CD4-positive, alpha-beta T cell treated with Interleukin-17A for 1 hour (primary cell): ENCODE measurements at regions not wholly inside any gene's neighbourhood (a gene's known extent, or its start where the extent isn't known, plus 50 kb on each side); places are given as distances from the start of the nearest gene placed in this dataset.
"Not testable (repeated sequence)": the region's sequence is repeated elsewhere in the genome, so short reads cannot be mapped to it uniquely, and the experiment has no call there.

Source experiments
- DNase-seq: peaks from one replicate; pipeline ENCODE4 v3.0.0-alpha.2; 2020

DNA sequence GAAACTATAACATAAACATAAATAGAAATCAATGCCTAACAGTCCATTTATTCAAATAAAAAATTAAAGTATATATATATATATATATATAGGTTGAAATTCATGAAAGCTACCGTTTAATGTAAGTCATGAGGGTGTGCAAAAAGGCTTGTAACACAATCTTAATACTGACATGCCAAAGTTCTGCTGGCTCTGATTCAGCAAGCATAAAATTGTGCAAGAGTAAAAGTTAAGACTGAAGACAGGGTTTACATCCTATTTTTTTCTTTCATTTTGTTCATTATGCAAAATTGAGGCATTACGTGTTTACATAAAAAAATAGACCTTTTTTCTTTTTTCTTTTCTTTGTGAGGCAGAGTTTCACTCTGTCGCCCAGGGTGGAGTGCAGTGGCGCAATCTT lies 984.2 kb downstream of the FSCB start:
- DNase-seq = no peak

DNA sequence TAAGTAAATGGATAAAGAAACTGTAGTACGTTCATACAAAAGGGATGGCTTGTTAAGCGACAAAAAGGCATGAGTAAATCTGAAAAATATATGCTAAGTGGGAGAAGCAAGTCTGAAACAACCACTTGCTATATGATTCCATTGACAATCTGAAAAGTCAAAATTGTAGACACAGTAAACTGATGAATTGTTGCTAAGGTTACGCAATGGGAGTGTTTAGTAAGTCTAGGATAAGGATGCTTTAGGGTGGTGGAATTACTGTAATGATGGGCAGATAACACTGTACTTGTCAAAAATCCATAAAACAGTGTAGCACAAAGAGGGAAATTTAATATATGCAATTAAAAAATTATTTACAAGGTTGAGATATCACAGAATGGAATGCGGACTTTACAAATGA lies 984.9 kb downstream of the FSCB start:
- no peak for DNase-seq

DNA sequence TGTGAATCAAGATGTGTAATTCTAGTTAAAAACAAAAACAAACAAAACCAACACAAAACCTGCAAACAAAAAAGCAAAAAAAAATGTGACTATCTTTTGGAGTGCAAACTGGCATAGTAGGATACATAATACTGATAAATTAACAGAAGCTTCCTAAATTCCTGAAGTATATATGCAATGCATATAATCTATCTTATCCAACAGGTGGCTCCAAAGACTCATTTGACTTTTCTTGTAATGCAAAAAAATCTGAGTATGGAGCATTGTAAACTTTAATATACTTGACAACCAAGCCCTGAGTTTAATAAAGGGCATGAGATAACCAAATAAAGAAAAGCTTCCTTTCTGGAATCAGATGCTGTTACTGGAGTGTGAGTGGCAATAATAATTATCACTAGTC lies 1003.6 kb downstream of the FSCB start:
- no peak for DNase-seq

DNA sequence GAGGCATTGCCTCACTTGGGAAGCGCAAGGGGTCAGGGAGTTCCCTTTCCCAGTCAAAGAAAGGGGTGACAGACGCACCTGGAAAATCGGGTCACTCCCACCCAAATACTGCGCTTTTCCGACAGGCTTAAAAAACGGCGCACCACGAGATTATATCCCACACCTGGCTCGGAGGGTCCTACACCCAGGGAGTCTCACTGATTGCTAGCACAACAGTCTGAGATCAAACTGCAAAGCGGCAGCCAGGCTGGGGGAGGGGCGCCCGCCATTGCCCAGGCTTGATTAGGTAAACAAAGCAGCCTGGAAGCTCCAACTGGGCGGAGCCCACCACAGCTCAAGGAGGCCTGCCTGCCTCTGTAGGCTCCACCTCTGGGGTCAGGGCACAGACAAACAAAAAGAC lies 1014.7 kb downstream of the FSCB start:
- DNase-seq = not testable (repeated sequence)

DNA sequence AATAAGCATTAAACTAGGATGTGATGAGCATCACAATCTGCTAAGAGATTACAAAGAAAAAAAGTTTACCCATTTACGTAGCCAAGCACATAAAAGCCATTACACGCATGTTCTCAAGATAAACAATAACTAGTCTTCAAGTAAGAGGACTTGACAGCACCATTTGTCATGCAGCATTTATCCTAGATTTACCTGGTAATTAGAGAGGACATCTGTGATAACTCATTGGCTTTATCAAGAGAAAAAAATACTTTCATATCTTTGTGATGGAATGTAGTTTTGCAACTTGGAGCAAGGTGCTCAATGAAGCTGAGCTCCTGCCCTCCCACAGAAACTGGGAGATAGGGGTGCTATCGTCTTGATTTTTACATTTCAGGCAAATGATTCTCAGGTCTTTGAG lies 1023.7 kb downstream of the FSCB start:
- DNase-seq = no peak

DNA sequence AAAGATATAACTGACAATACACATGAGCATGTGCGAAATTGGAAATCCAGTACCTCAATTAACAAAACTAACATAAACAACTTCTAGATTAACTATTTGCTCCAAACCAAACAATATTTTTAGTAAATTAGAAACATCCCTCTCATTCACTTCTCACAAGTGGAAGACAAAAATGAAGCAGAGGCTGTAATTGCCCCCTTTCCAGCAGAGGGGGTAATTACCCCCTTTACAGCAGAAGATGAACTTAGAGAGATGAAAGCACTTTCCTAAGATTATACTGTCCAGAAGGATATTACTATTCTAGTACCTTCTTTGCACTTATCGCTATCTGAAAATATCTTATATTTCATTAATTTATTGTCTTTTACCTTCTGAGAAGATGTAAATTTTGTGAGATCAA lies 1025.2 kb downstream of the FSCB start:
- no peak for DNase-seq

DNA sequence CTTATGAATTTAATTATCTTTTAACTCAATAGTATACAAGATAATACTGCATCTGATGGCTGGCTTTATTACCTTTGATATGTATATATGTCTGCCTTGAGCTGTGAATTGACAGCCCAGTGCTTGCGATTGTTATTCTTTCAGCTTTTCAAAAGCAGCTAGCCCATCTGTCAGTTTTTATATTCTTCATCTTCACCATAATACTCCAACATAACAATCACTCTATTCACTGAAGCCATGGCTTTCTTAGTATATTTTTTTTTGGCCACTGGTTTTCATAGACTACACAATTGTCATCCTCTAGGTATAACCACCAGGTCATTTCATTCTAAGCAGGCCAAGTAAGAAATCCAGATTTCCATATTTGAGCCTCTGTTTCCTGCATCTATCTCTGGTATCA lies 1026.1 kb downstream of the FSCB start:
- no peak for DNase-seq

DNA sequence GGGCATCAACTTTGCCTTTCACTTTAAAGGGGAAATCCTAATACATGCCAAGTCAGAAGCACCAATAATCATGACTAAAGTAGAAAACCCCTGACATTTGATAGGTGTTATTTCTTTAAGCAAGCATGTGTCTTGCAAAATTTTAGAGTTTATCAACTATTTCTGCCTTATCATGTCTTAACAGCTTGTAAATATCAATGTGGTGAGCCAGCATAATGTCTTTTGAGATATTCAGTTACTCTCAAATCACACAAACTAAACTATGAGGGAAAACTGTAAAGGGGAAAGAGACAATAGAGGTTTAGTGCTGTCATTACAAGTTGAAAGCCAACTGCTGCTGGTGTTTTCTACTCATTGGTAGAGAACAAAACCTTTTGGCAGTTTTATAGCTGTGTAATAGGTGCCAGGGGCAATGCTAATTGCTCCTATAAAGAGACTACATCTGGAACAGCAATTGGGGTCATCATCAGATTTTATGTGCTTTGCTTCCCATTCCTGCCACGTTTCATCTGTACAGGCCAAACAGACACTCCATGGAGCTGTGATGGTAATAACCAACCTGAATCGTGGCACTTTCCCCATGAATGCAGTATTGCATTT lies 1027.4 kb downstream of the FSCB start:
- no peak for DNase-seq

DNA sequence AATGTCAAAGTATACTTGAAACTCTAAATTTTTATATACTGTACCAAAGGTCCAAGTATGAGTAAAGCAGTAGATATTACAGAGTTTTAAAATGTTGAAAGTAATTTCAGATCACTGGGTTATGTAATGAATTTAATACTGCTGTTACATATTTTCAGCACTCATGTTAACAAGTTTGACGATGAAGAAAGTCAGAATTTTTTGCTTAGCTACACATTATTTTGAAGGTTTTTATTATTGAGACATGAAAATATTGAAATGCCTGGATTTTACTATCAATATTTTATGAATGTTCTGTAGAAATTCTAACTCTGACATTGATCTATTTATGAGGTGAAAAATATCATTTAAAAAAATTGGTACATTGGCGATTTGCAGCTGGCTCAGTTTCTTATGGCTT lies 1030.3 kb downstream of the FSCB start:
- no peak for DNase-seq

DNA sequence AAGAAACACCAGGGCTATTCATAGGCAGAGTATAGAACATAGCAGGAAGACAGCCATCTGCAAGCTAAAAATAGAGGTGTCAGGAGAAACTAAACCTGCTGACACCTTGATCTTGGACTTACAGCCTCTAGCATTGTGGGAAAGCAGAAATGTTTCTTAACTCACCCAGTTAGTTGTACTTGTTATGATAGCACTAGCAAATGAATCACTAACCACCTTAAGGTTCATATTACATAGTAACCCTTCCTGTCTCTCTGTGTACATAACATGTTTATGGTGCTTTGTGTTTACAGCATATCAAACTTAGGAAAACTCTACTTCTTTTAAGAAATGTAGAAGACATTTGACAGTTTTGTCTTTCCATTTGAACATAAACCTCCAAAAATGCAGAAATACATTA lies 1031.3 kb downstream of the FSCB start:
- no peak for DNase-seq

DNA sequence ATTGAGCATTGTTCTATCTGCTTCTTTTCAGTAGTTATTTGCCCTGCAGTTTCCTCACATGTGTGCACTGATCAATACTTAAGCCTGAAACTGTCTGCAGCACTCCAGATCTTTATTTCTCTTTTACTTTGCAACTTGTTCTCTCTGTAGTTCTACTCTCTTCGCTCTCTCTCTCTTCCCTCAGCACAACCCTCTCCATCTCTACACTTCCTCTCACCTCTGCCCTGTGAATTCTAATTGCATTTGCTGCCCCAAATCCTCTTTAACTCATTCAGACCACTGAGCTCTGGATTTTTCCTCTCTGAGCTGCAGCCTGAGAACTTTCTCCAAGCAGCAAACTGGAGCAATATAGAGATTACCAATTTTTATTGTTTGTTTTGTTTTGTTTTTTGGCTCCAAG lies 1035.5 kb downstream of the FSCB start:
- DNase-seq = no peak

DNA sequence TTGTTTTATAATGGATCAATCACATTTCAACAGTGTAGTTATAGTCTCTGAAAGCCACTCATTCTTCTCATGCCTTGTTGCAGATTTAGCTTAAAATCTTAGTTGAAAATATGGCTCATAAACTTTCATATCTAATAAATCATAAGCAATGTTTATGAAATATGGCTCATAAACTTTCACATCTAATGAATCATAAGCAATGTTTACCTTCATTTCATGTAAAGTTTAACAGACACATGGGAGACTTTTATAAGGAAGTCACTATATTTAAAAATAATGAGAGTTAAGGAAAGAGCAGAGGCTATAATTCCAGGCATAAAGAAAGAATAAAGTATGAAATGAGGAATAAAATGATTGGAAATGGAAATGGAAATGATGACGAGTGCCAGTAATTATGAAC lies 1042.1 kb downstream of the FSCB start:
- no peak for DNase-seq

DNA sequence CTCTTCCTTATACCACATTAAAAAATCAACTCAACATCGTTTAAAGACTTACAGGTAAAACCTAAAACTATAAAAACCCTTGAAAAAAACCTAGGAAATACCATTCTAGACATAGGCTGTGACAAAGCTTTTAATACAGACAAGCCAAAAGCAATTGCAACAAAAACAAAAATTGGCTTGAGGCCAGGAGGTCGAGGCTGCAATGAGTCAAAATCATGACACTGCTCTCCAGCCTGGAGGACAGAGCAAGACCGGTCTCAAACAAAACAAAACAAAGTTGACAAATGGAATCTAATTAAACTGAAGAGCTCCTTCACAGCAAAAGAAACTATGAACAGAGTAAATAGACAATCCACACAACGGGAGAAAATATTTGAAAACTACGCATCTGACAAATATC lies 1057.8 kb downstream of the FSCB start:
- DNase-seq = no peak

DNA sequence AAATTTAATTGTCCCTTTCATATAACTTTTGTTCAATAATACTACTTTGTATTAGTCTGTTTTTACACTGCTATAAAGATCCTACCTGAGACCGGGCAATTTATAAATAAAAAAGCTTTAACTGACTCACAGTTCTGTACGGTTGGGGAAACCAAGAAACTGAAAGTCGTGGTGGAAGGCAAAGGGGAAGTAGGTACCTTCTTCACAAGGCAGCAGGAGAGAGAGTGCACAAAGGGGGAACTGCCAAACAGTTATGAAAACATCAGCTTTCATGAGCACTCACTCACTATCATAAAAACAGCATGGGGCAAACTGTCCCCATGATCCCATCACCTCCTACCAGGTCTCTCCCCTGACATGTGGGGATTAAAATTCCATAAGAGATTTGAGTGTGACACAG lies 1069.0 kb downstream of the FSCB start:
- DNase-seq = no peak

DNA sequence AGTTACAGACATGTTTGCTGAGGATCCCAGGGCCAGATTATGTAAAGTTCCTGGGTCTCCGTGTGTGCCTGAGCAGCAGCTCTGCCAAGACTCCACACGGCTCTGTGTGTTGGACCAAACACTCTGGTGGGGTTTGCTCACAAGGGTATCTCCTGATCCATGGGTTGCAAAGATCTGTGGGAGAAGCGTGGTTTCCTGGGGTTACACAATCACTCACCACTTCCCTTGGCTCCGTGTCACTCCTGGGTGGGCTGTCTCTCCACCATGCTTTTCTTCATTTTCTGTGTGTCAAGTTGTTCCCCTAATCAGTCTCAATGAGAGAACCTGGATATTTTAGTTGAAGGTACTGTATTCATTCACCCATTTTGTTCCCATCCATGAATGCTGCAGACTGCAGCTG lies 1088.8 kb downstream of the FSCB start:
- no peak for DNase-seq

DNA sequence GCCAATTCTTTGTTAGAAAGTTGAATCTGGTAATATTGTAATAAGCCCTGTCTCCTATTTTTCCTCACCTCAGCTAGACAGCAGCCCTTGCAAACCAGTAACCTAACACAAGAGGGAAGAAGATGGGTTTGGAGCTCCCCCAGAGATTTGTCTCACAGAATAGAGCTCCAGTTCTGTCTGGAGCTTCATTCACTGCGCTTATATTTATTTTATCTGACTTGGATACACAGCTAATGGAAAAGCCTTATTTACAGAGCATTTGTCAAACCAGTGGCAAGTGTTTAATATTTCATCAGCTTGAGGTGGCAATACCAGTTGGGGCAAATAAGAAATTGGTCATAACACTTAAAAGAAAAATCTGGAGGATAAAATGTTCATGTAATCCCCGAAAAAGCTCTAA lies 1094.0 kb downstream of the FSCB start:
- DNase-seq = no peak

DNA sequence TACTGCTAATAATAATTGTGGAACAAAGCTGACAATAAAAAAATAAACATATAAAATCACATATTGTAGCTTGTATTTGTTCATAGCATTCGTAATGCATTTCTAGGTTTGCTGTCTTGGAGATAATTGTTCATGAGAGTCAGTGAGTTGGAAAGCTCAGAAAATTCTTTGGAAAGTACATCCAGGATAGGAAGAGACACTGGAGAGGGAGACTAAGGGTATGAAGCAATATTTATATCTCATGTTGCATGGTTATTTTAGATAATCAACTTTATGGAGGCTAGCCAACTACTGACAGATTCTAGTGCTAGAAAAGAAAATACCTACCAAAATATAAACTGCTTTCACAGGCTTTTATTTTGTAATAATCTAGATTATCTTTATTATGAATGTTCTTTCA lies 1095.2 kb downstream of the FSCB start:
- DNase-seq = no peak

DNA sequence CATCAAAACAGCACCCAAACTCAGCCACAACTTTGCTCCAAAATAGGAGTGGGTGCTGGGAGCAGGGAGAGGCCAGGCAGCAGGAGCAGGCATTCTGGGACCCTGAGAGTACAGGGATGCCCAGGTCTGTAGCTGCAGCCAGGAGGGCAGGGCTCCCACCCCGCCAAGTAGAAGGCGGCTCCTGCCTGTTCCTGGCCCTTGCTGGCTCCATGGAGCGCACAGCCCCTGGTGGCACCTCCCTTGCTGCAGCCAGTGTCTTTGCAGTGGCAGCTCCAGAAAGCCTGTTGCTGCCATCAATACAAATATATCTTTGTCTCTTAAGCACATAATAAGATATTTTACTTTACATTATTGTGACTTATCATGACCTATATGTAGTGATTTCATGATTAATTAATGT lies 1096.5 kb downstream of the FSCB start:
- no peak for DNase-seq

DNA sequence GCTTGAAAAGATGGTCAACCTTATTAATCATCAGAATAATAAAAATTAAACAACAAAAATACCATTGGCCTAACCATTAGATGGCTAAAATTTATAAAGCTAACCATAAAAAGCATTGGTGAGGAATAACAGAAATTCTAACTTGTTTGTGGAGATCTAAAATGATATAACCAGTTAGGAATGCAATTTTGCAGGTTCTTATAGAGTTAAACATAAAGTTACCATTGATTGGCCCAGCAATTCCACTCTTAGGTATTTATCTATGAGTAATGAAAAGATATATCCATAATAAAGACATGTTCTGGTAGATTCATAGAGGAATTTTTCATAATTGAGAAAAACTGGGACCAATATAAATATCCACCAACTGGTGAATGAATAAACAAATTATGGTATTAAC lies 1098.6 kb downstream of the FSCB start:
- no peak for DNase-seq

DNA sequence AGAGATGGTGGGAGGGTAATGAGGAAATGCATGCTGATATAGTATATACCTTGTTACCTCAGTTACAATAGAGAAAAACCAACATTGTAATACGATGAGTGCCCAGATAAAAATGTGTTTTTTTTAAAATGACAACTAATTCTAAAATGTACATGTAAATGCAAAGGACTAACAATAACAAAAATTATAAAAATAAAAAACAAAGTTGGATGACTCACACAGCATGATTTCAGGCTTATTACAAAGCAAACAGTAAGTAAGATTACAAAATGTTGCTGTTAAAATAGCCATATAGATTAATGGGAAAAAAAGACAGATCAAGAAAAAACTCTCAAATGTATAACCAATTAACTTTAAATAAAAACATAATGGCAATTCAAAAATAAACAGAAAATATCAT lies 1099.4 kb downstream of the FSCB start:
- no peak for DNase-seq

DNA sequence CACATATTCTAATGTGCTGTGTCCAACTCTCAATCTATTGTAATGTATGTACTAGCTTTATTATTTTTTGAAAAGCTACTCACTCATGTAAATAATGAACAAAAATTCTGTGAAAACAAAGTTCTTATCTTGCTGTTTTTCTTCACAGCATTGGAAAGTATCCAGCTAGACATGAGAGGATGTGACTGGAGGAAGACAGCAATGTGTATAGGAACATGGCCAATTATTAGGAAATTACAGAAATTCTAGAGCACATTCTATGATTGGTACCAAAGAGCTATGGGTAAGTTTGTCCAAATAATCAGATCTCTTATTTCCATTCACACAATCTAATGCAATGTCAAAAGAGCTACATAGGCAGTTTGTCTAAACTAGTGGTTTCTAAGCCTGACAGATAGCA lies 1100.2 kb downstream of the FSCB start:
- DNase-seq = no peak

DNA sequence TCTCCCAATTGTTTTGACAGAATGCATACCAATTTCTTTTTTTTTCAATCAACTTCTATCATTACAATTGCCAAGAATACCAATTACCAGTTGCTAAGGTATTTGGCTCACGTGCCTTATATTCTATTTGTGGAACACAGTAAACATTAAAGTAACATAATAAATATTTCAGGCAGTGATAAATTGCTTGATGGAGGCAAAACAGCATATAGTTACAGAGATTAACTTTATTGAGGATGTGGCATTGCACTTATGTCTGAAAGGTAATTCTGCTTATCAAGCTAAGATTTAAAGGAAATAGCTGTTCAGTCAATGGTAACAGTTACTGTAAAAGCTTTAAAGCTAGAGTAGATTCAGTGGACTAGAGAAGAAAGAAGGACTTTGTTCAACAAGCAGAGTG lies 1107.8 kb downstream of the FSCB start:
- DNase-seq = no peak

DNA sequence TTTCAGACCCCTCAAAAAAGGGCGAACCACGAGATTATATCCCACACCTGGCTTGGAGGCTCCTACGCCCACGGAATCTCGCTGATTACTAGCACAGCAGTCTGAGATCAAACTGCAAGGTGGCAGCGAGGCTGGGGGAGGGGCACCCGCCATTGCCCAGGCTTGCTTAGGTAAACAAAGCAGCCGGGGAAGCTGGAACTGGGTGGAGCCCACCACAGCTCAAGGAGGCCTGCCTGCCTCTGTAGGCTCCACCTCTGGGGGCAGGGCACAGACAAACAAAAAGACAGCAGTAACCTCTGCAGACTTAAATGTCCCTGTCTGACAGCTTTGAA lies 1136.6 kb downstream of the FSCB start:
- not testable (repeated sequence) for DNase-seq

DNA sequence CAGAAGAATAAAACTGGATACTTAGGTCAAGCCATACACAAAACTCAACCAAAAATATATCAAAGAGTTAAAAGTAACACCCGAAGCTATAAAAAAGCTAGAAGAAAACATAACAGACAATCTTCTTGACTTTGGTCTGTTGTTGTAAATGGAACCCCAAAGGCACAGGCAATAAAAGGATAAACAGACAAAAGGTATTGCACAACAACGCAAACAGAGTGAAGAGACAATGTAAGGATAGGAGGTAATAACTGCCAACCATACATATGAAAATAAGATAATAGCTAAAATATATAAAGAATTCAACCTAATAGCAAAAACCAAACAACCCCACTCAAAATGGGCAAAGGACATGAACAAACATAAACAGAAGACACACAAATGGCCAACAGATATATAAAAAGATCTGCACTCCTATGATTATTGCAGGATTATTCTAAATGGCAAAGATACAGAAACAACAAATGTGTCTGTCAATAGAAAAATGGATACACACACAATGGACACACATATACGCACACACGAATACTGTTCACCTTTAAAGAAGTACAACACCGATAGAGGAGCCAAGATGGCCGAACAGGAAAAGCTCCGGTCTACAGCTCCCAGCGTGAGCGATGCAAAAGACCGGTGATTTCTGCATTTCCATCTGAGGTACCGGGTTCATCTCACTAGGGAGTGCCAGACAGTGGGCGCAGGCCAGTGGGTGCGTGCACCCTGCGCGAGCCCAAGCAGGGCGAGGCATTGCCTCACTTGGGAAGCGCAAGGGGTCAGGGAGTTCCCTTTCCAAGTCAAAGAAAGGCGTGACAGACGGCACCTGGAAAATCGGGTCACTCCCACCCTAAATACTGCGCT lies 1137.1 kb downstream of the FSCB start:
- DNase-seq = no peak

DNA sequence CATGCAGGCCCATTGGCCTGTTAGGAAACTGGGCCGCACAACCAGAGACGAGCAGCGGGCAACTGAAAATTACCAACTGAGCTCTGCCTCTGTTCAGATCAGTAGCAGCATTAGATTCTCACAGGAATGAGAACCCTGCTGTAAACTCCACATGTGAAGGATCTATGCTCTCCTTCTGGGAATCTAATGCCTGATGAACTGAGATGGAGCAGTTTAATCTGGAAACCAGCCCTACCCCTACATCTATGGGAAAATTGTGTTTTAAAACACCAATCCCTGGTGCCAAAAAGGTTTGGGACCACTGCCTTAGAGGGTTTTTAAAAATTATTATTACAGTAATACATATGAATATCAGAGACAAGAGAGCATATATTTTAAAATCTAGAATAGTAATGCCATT lies 1144.5 kb downstream of the FSCB start:
- no peak for DNase-seq
